IPS-18c (cell line): ENCODE measurements at regions not wholly inside any gene's neighbourhood (a gene's known extent, or its start where the extent isn't known, plus 50 kb on each side); places are given as distances from the start of the nearest gene placed in this dataset.

Source experiments
- H3K4me3 ChIP-seq: 2 replicates; pipeline ENCODE4 v1.7.0; 2013; ENCODE audit warnings: low read depth, mild to moderate bottlenecking, low read length, moderate library complexity; ENCODE audit not compliant: insufficient read depth
- H3K9me3 ChIP-seq: one replicate; pipeline ENCODE4 v1.6.1; 2013; ENCODE audit warnings: mild to moderate bottlenecking, low read length, moderate library complexity; ENCODE audit not compliant: control insufficient read depth, insufficient read depth

DNA sequence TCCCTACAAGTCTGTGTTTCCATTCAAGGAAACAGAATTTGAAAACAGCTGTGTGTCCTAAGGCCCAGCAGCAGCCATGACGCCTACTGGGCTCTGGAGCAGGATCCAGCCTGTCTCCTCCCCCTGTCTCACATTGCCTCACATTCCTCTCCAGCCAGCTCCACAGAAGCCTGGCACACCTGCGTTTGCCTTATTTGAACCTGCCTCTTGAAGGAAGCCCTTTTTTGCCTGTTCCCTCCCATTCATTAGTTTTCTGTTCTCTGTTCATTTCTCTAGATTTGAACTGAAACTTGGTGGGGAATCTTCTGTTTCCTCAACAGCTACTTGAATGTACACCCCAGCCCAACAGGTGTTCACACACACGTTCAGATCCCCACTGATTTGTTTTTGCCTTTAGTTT, 890.5 kb downstream of the TUSC7 start:
- Histone ChIP-seq H3K9me3 (no peaks in the 10 kb centered on the region), H3K4me3 (no peak overlapping the region)

DNA sequence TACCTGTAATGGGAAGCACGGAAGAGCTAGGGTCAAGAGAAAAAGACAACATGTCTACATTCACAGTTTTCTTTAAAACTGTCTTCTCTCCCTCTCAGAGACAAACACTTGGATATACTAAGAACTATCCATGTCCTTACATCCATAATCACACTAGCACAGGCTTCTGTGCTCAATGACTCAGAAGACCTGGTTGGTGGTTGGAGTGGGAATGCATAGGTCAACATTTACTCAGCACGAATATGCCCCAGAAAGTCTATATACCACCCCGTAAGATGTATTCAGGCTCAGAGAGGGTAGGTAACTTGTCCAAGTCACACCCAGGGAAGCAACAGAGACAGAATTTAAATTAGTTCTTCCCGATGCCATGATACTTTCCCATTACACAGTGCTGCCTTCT, 891.1 kb downstream of the TUSC7 start:
- no peak overlapping the region for H3K4me3 ChIP-seq
- H3K9me3 ChIP-seq, result no peaks in the 10 kb centered on the region

DNA sequence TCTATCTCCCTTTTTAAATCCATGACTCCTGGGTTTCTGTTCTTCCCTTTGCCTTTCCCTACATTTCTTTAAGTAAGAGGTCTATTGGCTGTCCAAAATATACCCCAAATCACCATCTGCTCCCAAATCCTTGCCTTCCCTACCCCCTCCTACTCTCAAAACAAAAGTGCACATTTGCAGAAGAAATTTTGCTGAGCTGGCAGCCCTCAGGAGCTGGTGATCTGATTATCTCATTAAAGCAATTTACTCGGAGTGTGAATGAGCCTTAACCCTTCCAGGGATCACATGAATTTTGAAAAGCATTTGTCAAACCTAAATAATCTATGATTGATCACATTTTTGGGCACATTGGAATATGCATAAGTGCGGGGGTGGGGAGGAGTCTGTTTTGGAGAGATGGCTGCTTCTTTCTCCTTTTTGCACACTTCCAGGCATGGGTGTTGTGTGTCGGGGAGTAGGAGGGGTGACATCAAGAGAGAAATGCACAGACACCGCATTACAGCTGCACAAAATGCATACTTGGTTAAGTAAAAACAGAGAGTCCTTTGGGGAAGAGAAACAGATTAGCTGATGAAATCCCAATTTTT, 892.6 kb downstream of the TUSC7 start:
- Histone ChIP-seq H3K9me3 (no peaks in the 10 kb centered on the region), H3K4me3 (no peak overlapping the region)

DNA sequence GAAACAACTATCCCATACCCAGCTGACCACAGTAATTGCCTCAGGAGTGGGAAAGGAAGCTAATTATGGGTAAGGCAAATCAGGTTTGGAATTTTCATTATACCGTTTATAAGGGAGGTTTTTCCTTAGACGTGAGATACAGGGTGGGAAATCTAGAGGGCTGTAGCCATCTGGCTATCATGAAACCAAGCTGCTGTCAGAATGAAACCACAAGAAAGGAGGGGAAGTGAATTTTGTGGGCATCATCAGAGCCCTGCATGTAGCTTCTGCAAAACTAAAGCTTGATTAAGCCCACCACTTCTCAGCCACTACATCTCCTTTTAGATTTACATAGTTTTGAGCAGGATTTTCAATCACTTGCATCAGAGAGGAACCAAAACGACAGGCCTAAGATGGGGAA, 893.5 kb downstream of the TUSC7 start:
- H3K4me3 ChIP-seq, result no peak overlapping the region
- no peaks in the 10 kb centered on the region for H3K9me3 ChIP-seq

DNA sequence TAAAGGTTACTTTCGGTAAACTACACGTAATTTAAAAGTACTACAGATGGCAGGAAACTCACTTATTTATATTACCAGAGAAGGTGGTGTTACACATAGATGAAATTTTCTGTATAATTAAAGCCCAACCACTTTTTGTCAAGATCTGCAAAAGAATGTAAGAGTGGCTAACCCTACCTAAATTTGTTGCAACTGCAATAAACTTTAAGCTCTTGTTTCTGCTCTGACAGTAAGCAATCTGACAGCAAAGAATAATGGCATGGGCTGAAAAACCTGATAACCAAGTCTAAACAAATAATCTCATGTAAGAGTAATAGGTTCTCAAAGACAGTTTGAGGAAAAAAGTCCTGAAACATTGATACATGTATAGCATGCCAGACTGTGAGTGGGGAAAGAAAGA, 897.3 kb downstream of the TUSC7 start:
- Histone ChIP-seq H3K9me3 (no peaks in the 10 kb centered on the region), H3K4me3 (no peak overlapping the region)

DNA sequence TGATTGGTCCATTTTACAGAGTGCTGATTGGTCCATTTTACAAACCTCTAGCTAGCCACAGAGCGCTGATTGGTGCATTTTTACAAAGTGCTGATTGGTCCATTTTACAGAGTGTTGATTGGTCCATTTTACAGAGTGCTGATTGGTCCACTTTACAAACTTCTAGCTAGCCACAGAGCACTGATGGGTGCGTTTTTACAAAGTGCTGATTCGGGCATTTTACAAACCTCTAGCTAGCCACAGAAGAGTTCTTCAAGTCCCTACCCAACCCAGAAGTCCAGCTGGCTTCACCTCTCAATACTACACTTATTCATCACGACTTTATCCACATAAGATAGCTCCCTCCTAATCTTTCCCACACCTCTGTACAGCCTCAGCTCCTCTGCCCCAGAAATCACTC, 899.8 kb downstream of the TUSC7 start:
- H3K9me3 ChIP-seq, result no peaks in the 10 kb centered on the region
- no peak overlapping the region for H3K4me3 ChIP-seq

DNA sequence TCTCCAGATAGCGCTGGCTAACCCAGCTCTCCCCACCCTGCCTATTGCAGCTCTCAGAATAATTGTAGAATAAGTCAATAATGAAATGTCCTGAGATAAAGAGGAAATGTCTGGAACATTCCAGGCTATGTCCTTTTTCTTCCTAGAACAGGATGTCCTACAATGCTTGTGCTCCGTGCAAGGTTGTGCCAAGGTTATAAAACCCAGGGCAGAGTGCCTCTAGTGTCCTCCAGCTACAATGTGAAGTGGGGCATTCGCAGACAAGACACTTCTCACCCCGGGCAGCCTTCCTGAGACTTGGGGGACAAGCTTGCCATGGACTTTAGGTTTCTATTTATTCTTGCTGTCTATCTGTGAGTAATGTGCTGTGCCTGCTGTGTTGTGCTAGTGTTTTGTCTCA, 900.6 kb downstream of the TUSC7 start:
- H3K4me3 ChIP-seq, result no peak overlapping the region
- H3K9me3 ChIP-seq, result no peaks in the 10 kb centered on the region

DNA sequence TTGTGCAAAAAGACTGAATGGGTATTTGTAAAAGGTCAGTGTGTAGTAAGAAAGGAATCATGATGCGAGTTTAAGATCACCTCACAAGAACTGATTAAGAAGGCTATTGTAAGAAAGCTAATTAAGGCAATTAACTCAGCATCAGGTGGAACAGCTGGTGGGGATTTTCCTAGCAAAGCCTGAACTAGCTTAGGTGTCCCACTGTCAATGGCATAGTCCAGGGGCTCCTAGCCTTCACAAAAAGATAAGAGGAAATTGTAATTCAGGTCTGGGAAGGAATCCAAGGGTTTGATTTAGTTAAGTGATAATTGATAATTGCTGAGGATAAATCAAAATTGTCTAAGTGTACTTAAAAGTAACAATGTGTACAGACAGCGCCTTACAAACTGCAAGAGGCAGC, 901.6 kb downstream of the TUSC7 start:
- H3K9me3 ChIP-seq, result no peaks in the 10 kb centered on the region
- H3K4me3 ChIP-seq, result no peak overlapping the region

DNA sequence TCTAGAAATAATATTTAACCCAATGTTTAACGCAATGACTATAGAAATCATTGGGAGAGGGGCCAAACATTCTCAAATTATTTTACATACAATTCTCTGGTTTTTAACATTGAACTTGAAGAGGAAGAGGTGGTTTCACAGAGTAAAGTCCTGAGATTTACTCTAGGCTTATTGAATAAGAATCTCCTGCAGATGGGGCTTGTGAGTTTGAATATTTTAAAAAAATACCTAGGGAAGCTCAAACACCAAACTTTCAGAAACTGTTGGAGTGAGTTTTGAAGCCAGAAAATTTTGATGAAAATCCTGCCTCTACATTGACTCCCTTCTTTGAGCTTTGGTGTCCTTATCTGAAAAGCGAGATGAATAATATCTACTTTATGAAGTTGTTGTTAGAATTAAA, 906.6 kb downstream of the TUSC7 start:
- Histone ChIP-seq H3K4me3 (no peak overlapping the region), H3K9me3 (no peaks in the 10 kb centered on the region)

DNA sequence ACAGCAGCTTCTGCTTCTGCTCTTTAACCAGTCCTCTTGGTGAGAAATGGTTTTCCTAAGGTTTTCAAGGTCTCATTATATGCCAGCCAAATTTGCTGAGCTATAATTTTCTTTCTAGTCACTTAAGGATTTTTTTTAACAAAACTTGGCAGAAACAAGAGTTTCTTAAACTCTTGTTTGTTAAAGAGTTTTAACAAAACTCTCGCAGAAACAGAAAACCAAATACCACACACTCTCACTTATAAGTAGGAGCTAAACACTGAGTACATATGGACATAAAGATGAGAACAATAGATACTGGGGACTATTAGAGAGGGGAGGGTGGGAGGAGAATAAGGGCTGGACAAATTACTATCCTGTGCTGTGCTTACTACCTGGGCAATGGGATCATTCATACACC, 908.3 kb downstream of the TUSC7 start:
- Histone ChIP-seq H3K4me3 (no peak overlapping the region), H3K9me3 (no peaks in the 10 kb centered on the region)

DNA sequence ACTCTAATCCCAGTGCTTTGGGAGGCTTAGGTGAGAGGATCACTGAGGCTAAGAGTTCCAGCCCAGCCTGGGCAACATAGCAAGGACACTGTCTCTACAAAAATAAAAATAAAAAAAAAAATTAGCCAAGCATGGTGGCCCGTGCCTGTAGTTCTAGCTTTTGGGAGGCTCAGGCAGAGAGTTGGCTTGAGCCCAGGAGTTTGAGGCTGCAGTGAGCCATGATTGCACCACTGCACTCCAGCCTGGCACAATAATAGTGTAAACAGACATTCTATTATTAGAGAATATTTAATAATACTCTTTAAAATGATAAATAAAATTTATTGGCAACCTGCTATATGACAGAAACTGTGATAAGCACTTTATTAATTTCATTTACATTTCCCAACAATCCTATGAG, 908.9 kb downstream of the TUSC7 start:
- Histone ChIP-seq H3K9me3 (no peaks in the 10 kb centered on the region), H3K4me3 (no peak overlapping the region)

DNA sequence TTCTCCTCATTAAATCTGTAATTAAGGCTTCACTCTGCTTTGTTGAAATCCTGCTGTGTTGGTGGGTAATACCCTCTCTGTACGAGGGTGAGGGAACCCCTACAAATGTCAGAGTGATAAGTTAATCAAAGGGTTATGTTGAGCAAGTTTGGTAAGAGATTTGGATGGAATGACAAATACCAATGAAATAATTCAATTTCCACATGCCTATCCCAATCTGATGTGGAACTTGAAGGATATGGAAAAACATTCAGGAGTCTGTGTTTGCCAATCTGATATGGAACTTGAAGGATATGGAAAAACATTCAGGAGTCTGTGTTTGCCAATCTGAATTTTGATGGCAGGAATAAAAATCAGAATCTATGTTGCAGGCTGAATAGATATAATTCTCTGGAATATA, 910.2 kb downstream of the TUSC7 start:
- Histone ChIP-seq H3K9me3 (no peaks in the 10 kb centered on the region), H3K4me3 (no peak overlapping the region)

DNA sequence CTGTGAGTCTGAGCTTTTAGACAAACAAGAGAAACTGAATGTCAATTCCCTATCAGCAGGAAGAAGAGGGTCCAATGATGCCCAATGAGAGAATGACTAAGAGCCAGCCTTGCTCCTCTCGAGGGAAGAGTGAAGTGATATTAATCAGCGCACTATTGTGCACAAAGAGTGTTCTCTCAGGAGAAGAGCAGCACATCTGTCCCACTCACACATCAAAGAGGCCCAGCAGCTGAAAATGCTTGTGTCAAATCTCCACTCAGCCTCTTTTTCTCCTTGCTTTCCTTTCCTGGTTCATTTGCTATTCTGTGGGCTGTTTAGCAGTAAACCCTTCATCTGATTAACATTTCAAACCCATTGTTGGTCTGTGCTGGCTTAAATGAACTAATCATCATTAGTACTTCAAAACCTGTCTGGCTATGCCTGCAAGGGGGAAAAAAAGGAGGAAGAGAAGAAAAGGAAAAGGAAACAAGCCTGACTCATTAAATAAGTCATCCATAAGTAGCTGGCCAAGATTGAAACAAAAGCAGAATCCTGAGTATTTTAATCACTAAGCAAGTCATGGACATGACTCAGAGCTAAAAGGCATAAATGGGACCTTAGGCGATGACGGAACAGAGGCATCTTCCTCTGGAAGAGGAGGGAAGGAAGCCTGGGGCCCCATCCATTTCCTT, 912.7 kb downstream of the TUSC7 start:
- H3K4me3 ChIP-seq, result no peak overlapping the region
- no peaks in the 10 kb centered on the region for H3K9me3 ChIP-seq

DNA sequence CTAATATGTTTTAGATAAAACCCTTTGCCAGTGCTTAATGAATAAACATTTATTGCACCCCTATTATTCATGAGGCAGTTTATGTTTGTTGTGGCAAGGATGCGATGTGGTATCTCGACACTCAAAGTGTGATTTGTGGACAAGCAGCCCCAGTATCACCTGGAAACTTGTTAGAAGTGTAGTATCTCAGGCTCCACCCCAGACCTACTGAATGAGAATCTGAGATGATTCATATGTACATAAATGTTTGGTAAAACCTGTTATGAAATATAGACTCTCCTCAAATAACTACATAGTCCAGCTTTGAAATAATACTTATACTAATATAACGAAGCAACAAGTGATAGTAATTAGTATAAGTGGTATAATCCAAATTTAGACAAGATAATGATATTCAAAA, 914.8 kb downstream of the TUSC7 start:
- H3K4me3 ChIP-seq, result no peak overlapping the region
- no peaks in the 10 kb centered on the region for H3K9me3 ChIP-seq

DNA sequence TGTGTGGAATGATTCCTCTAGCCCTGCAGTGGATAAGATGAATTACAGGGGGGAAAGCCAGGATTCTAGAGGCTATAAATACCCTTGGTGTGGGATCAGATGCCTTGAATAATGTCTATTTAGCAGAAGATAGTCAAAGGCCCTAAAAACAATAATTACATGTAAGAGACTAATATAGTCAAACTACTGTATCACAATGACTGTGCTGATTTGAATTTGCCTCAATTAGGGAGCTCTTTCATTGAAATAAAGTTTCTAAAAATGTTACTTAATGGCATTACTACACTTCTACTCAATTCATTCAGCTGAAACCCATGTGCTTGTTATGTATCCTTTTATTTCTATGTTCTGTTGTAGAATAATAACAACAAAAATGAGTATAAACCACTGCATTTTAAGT, 915.6 kb downstream of the TUSC7 start:
- Histone ChIP-seq H3K9me3 (no peaks in the 10 kb centered on the region), H3K4me3 (no peak overlapping the region)

DNA sequence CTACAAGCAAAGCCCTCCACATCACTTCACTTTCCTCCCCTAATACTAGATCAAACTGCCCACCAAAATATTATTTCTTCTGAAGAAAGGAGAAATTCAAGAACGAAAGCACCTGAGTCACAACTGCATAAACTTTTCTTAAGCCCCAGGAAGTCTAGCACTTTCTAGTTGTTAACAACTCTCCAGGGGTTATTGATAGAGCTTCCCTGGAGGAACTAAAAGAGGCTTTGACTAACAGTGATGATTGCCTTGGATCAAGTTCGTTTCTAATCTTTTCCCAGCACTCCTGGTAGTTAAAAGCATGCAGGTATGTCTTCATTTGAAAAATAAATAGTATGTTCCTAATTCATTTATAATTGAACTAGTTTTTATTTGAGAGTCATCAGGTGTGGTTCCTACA, 917.0 kb downstream of the TUSC7 start:
- H3K9me3 ChIP-seq, result no peaks in the 10 kb centered on the region
- H3K4me3 ChIP-seq, result no peak overlapping the region

DNA sequence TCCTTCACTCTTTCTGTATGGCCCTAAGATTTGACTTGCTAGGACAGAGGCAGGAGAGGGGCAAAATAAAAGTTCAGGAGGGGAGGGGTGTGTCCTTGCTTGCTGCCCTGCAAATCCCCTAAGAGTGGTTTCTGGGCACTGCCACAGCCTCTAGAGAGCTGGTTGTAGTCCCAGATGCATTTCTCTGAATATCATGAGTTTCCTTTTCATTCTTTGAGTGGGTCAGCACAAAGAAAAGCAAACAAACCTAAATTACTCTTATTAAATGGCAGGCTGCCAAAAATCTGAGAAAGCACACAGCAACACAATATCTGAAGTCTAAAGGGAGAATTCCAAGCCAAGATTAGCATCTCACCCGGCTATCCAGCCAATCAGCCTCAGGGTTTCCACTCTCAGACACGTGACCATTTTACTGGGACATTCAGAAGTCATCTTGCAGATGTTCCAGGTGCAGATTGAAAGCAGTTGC, 919.3 kb downstream of the TUSC7 start:
- Histone ChIP-seq H3K9me3 (no peaks in the 10 kb centered on the region), H3K4me3 (no peak overlapping the region)

DNA sequence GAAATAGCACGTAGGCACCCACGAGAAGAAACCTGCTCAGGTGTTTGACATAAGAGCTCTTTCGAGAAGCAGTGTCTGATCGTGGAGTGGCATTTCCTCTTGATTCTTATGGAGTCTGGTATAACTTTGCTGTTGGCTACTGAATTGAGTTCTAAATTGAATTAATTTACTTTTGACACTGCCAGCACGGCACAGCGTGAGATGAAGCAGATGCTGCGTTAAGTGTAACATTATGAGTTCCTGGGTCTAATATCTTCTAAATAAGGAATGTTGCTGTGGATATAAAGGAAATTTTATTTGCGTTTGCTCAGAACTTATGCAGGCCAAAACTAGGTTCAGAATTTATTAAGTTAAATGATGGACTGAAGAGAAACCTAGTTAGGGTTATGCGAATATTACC, 919.9 kb downstream of the TUSC7 start:
- no peaks in the 10 kb centered on the region for H3K9me3 ChIP-seq
- H3K4me3 ChIP-seq, result no peak overlapping the region

DNA sequence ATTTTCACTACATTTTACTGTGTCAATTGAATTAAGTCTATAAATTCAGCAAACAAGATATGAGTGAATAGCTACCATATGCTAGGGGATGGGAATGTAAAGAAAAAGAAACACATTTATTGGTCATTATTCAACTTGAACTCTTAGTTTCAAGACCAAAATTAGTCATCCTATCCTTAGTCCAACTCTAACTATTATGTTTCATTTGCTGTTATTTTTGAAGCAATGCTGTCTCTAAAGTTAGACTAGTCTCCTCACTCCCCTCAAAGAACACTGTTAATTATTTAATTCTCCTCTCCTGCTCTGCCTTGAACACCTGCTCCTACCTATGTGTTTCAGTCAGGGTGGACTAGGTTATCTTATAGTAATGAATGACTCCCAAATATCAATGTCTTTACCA, 920.9 kb downstream of the TUSC7 start:
- no peak overlapping the region for H3K4me3 ChIP-seq
- no peaks in the 10 kb centered on the region for H3K9me3 ChIP-seq
